Panc1 (cell line): ENCODE measurements at regions not wholly inside any gene's neighbourhood (a gene's known extent, or its start where the extent isn't known, plus 50 kb on each side); places are given as distances from the start of the nearest gene placed in this dataset.

Experiments
- ATAC-seq: fragments of 200-7000 bp; cut with Tn5 transposase; 2 replicates; pipeline ENCODE4 v1.9.1; 2020; ENCODE audit warnings: mild to moderate bottlenecking, moderate library complexity
- BruUV-seq: library from RNA; stranded (reverse); fragments of 400-500 nt; replicated peaks from 2 replicates; lab custom pipeline; 2021; lab: Mats Ljungman, UMichigan
- CTCF ChIA-PET: fragments of 300-600 bp; sonication (Branson Sonifier 250); formaldehyde crosslinking; loops from one replicate; lab custom pipeline; 2022; ENCODE audit warnings: antibody characterized with exemption; lab: Charles Lee
- POLR2A ChIA-PET: fragments of 300-600 bp; sonication (Branson Sonifier 250); formaldehyde crosslinking; loops from one replicate; lab custom pipeline; 2022; ENCODE audit warnings: antibody characterized with exemption; lab: Charles Lee
- DNase-seq: peaks from one replicate; pipeline ENCODE4 v3.0.0-alpha.2; 2010; ENCODE audit warnings: low read depth, low spot score
- H3K27ac ChIP-seq: 2 replicates; pipeline ENCODE4 v1.5.1; 2011; ENCODE audit warnings: mild to moderate bottlenecking, low read length, inconsistent platforms
- H3K27me3 ChIP-seq: fragments of 200-500 bp; sonication (Bioruptor generic); 2 replicates; pipeline ENCODE4 v1.6.0; 2014; ENCODE audit warnings: low read length, inconsistent platforms; ENCODE audit not compliant: control insufficient read depth, insufficient read depth
- H3K36me3 ChIP-seq: fragments of 200-500 bp; sonication (Bioruptor generic); 2 replicates; pipeline ENCODE4 v1.5.1; 2014; ENCODE audit warnings: inconsistent platforms, mild to moderate bottlenecking, low read length, moderate library complexity; ENCODE audit not compliant: control insufficient read depth, insufficient read depth
- H3K4me1 ChIP-seq: 2 replicates; pipeline ENCODE4 v1.5.1; 2011; ENCODE audit warnings: inconsistent platforms, mild to moderate bottlenecking, low read length, moderate library complexity; ENCODE audit not compliant: control insufficient read depth, insufficient read depth
- H3K4me3 ChIP-seq, 2 experiments: 2 replicates each; pipeline ENCODE4 v1.5.1; 2011 to 2012; ENCODE audit warnings: low read depth in 2 of 2, low read length in 2 of 2, mild to moderate bottlenecking in 2 of 2, inconsistent platforms in 1 of 2, moderate library complexity in 1 of 2
- H3K9me3 ChIP-seq: fragments of 200-500 bp; sonication (Bioruptor generic); 2 replicates; pipeline ENCODE4 v1.5.1; 2014; ENCODE audit warnings: low read depth, mild to moderate bottlenecking, inconsistent platforms, low read length, moderate library complexity; ENCODE audit not compliant: control insufficient read depth, insufficient read depth
- POLR2AphosphoS5 ChIP-seq: IDR thresholded peaks from 2 replicates; pipeline ENCODE4 v1.6.1; 2012; ENCODE audit warnings: mild to moderate bottlenecking, low read depth, low read length, moderate library complexity
- SIN3A ChIP-seq: IDR thresholded peaks from 2 replicates; pipeline ENCODE4 v1.6.1; 2012; ENCODE audit warnings: low read depth, mild to moderate bottlenecking, low read length, moderate library complexity, borderline replicate concordance; ENCODE audit not compliant: insufficient read depth
- TCF7L2 ChIP-seq: IDR thresholded peaks from 2 replicates; pipeline ENCODE4 v1.6.1; 2011; ENCODE audit warnings: mild to moderate bottlenecking, low read depth, low read length, inconsistent platforms
- in situ Hi-C: cut with HindIII; loops from 2 replicates; pipeline ENCODE4 v1.10.0; 2016; ENCODE audit warnings: low sequenced_read_pairs, low pct_unique_long_range_greater_than_20kb
- intact Hi-C: fragments of 100-400 bp; cut with micrococcal nuclease; formaldehyde crosslinking; loops from one replicate; pipeline ENCODE4 v1.10.0; 2022; ENCODE audit not compliant: unreplicated experiment
- TF ChIP-seq, protein P1 (sequence below): fragments of 450-650 bp; IDR thresholded peaks from 2 replicates; pipeline ENCODE4 v1.5.1; 2017; ENCODE audit warnings: mild to moderate bottlenecking
- TF ChIP-seq, protein P2 (sequence below), 2 experiments: IDR thresholded peaks; 2 replicates each; pipeline ENCODE4 v1.6.1; 2011 to 2012; ENCODE audit warnings: low read depth in 2 of 2, control low read depth in 1 of 2, low read length in 1 of 2, mild to moderate bottlenecking in 1 of 2, moderate library complexity in 1 of 2; ENCODE audit not compliant: insufficient read depth in 1 of 2

DNA sequence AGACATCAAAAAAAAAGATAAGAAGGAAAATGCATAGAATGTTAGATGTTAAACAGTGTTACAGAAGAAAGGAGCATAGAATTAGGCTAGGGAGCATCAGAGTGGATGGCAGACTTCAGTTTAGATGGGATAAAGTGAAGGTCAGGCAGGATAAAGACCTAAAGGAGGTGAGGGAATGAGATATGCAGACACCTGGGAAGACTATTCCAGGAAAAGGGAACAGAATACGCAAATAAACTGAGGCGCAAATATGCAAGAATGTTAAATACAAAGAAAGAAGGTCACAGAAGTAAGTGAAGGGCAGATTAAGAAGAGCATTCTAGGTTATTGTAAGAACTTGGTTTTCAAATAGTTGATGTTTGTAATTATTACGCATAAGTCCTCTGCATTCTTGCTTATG, 116.3 kb upstream of the REG3A start:
- TF ChIP-seq POLR2AphosphoS5 (no peak), SIN3A (no peak), TCF7L2 (no peak)
- TF ChIP-seq, protein P1, sequence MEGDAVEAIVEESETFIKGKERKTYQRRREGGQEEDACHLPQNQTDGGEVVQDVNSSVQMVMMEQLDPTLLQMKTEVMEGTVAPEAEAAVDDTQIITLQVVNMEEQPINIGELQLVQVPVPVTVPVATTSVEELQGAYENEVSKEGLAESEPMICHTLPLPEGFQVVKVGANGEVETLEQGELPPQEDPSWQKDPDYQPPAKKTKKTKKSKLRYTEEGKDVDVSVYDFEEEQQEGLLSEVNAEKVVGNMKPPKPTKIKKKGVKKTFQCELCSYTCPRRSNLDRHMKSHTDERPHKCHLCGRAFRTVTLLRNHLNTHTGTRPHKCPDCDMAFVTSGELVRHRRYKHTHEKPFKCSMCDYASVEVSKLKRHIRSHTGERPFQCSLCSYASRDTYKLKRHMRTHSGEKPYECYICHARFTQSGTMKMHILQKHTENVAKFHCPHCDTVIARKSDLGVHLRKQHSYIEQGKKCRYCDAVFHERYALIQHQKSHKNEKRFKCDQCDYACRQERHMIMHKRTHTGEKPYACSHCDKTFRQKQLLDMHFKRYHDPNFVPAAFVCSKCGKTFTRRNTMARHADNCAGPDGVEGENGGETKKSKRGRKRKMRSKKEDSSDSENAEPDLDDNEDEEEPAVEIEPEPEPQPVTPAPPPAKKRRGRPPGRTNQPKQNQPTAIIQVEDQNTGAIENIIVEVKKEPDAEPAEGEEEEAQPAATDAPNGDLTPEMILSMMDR: no peak
- TF ChIP-seq, protein P2, sequence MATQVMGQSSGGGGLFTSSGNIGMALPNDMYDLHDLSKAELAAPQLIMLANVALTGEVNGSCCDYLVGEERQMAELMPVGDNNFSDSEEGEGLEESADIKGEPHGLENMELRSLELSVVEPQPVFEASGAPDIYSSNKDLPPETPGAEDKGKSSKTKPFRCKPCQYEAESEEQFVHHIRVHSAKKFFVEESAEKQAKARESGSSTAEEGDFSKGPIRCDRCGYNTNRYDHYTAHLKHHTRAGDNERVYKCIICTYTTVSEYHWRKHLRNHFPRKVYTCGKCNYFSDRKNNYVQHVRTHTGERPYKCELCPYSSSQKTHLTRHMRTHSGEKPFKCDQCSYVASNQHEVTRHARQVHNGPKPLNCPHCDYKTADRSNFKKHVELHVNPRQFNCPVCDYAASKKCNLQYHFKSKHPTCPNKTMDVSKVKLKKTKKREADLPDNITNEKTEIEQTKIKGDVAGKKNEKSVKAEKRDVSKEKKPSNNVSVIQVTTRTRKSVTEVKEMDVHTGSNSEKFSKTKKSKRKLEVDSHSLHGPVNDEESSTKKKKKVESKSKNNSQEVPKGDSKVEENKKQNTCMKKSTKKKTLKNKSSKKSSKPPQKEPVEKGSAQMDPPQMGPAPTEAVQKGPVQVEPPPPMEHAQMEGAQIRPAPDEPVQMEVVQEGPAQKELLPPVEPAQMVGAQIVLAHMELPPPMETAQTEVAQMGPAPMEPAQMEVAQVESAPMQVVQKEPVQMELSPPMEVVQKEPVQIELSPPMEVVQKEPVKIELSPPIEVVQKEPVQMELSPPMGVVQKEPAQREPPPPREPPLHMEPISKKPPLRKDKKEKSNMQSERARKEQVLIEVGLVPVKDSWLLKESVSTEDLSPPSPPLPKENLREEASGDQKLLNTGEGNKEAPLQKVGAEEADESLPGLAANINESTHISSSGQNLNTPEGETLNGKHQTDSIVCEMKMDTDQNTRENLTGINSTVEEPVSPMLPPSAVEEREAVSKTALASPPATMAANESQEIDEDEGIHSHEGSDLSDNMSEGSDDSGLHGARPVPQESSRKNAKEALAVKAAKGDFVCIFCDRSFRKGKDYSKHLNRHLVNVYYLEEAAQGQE (IDR thresholded peaks at IDR 0.05; ENCODE audit: insufficient read depth in 1 of 2, low read depth in 2 of 2, low read length in 1 of 2): no peak
- no peaks in the 10 kb centered on the region for H3K27me3 ChIP-seq
- no peaks in the 10 kb centered on the region for H3K36me3 ChIP-seq
- no peak for ATAC-seq
- no peak overlapping the region for H3K27ac ChIP-seq
- CTCF ChIA-PET: no interaction called here
- in situ Hi-C loops (no loop called here), intact Hi-C loops (no loop called here)
- H3K4me1 ChIP-seq: no peaks in the 10 kb centered on the region
- DNase-seq: no peak
- H3K9me3 ChIP-seq: peaks cover 13% of the 10 kb centered on the region; the same call in 1 of the 2 replicates
- BruUV-seq: no TSS peak
- POLR2A ChIA-PET: no interaction called here
- no peak overlapping the region for H3K4me3 ChIP-seq

DNA sequence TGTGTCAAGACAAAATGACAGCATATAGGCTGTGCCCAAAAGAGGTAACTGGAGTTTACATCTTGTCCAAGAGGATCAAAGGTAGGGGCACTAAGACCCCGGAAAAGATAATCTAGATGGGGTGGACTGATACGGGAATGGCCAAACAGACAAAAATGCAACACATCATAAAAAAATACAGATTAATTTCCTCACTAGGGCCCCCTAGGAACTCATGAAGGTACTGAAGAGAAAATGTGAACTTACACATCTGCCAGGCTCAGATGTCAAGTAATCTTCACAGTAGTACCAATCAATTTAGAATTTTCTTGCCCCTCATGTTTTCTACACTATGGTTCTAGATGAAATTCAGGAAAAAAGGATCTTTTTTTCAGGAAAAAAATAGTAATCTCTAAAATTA, 115.6 kb upstream of the REG3A start:
- Histone ChIP-seq H3K4me3 (no peak overlapping the region), H3K27ac (no peak overlapping the region), H3K4me1 (no peaks in the 10 kb centered on the region), H3K27me3 (no peaks in the 10 kb centered on the region), H3K36me3 (no peaks in the 10 kb centered on the region), H3K9me3 (peaks cover 13% of the 10 kb centered on the region; the same call in 1 of the 2 replicates)
- no peak for ATAC-seq
- no peak for DNase-seq
- in situ Hi-C loops (no loop called here), intact Hi-C loops (no loop called here)
- no TSS peak for BruUV-seq
- POLR2A ChIA-PET: no interaction called here
- TF ChIP-seq TCF7L2 (no peak), SIN3A (no peak), POLR2AphosphoS5 (no peak)
- TF ChIP-seq, protein P2 (IDR thresholded peaks at IDR 0.05; ENCODE audit: insufficient read depth in 1 of 2, low read depth in 2 of 2, low read length in 1 of 2): no peak
- TF ChIP-seq, protein P1: peak; percentile 24; the same call in 1 of the 2 replicates
- CTCF ChIA-PET: no interaction called here
